ENCODE measurements at regions not wholly inside any gene's neighbourhood (a gene's known extent, or its start where the extent isn't known, plus 50 kb on each side); places are given as distances from the start of the nearest gene placed in this dataset.

DNA sequence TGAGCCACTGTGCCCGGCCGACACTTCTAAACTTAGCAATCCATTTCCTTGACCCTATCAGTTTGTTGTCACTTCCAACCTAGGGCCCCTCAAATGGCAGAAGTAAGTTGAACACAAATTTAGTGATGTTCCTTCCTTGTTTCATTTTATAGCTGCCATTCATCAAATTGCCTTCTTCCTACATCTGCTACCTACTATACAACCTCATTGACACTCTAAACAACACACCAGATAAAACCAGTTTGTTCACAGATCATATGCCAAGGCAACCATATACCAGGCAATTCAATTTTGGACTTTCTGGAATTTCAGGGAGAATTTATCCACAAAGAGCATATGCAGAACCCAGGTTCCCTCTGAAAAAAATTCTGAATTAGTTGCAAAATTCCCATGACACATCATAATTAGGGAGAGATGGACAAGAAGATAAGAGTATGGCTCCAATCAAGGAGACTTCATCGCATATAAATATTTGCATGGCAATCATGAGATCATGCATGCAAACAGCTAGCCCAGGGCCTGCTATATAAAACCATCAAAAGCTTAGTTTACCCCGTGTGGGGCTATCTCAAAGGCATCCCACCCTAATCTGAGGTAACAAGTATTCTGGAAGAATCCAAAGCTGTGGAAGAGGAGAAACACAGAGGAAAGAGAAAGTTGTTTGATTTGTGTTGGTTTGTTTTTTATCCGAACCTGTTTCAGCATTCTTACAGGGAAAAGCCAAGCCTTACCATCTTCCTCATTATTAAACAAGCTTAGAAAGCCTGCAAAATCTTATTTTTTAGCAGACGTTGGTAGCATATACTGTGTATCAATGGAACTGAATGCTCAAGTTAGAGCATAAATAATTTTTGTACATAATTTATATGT, 132.8 kb upstream of the TNFAIP3 start:
- no peak for DNase-seq (ENCODE audit: low read depth)

GRCh38 chr6:137734875-137735182, 132.2 kb upstream of the TNFAIP3 start:
- no peak for DNase-seq (ENCODE audit: low read depth)

- no peak for DNase-seq (ENCODE audit: low read depth)
These were observed 130.8 kb upstream of the TNFAIP3 start for GRCh38 chr6:137736048-137736818.

- DNase-seq (ENCODE audit: low read depth), result no peak
These were observed 130.1 kb upstream of the TNFAIP3 start for GRCh38 chr6:137736911-137737310.

- no peak for DNase-seq (ENCODE audit: low read depth)
These were observed 129.0 kb upstream of the TNFAIP3 start for GRCh38 chr6:137737836-137738596.

DNA sequence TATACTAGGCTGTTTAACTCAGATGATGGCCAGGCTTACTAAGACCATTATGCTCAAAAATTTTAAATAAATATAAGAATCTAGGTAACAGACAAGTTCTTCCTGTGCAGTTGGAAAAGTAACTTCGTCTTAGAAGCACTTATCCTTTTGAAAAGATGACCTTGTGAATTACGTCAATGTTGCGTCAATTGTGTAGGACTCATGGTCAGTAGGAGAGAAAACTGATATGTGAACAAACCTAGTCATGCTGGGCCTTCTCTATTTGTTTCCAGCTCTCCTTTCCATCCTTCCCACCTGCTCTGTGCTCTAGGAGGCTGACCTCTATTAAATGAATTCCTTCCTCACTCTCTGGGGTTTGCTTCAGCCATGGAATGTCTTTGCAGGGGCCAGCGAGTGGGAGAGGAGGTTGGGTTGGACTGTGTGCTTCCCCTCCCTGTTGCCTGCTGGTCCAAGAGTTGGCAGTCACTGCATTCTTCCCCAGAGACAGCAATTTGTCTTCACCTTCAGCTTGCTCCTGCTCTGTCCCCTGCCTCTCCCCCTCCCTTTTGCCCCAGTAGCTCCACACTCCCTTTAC, 128.0 kb upstream of the TNFAIP3 start:
- no peak for DNase-seq (ENCODE audit: low read depth)

DNA sequence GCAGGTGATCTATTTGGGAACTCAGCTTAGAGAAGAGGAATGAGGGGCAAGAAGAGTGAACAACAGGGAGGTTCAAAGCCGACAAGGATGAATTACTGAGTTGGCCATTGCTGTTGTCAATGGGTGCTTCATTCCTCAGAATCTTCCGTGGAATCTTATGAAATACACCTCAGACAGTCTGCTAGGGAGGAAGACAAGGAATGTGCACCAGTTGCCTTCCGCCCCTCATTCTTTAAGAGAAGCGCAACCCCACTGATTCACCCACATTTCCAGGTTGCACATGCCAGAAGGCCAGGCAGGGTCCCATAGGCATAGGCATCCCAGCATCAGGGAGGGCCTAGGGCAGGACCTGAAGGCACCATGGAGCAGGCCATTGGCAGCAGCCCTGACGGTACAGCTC, 127.5 kb upstream of the TNFAIP3 start:
- DNase-seq (ENCODE audit: low read depth), result no peak

DNA sequence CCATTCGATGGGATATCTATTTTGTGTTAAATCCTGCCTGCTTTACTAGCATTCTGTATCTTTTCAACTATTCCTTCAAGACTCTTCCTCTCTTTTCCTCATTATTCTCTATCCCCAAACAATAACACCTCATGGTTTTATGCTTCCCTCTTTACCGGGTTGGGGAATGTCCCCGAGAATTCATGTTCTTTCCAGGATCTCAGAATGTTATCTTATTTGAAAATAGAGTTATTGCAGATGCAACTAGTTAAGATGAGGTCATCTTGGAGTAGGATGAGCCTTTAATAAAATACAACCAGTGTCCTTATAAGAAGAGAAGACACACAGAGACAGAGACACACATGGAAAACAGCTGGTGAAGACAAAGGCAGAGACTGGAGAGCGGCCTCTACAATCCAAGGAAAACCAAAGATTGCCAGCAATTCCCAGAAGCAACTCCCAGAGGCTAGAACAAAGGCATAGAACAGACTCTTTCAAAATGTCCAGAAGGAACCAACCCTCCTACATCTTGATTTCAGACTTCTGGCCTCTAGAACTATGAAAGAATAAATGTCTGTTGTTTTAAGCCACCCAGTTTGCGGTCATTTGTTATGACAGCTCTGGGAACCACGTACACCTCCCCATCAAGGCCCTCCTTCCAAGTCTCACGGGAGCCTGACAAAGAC, 126.8 kb upstream of the TNFAIP3 start:
- no peak for DNase-seq (ENCODE audit: low read depth)

DNA sequence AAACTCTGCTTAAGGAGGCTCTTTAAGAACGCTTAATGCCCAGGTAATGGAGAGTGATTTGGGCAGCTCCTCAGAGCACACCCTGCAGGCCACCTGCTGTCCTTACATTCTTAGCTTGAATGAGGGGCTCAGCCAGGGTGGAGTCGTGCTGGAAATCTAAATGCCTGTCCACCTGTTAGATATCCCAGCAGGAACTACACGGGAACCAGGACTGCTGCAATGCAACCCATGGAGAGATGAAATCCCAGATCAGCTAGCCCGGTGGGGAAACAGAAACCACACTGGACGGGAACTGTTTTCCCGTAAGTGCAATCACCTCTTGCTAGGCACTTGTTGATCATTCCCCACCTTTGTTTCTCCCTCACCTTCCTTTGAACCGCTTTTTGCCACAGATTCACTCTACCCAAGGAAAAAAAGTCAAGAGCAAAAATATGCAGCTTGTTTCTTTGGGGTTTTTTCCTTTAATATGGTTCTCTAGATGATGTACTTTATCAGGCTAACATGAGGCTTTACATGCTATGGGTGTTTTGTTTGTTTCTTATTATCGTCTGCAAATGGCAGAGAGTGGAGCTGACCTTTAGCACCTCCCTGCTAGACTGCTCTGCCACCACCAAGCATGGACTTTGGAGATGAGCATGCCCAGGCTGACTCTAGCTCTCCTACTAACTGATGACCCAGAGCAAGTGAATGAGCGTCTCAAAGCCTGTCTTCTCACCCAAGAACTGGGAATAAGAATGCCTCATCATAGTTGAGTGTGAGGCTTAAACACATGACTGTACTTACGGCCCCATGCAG, 125.9 kb upstream of the TNFAIP3 start:
- no peak for DNase-seq (ENCODE audit: low read depth)

DNA sequence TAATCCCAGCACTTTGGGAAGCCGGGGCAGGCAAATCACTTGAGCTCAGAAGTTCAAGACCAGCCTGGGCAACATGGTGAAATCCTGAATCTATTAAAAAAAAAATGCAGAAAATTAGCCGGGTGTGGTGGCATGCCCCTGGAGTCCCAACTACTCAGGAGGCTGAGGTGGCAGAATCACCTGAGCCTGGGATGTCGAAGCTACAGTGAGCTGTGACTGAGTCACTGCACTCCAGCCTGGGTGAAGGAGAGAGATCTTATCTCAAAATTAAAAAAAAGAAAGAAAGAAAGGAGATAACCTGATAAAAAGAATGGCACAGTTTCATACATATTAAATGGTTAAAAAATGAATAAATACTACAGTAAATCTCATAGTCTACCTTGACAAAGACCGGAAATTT, 123.6 kb upstream of the TNFAIP3 start:
- no peak for DNase-seq (ENCODE audit: low read depth)

GRCh38 chr6:137744877-137745276, 122.2 kb upstream of the TNFAIP3 start:
- DNase-seq (ENCODE audit: low read depth), result no peak

DNA sequence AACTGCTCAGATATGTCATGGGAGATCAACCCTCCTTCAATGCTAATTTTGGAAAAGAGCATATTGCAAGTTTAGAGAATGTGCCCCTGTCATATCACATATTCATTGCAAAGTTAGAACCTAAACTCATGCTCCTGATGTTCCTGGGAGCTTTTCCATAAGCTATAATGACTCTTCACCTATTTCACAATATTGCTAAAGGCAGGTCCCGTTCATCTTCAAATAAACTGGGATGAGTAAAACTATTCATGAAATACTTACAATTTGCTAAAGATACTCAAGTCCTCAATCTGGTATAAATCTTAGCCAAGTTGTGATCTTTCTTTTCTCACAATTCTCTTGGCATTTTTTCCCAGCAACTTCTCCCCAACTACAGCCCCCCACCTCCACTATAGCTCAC, 121.7 kb upstream of the TNFAIP3 start:
- DNase-seq (ENCODE audit: low read depth), result no peak

- DNase-seq (ENCODE audit: low read depth), result no peak
These were observed 120.8 kb upstream of the TNFAIP3 start for GRCh38 chr6:137746264-137746663.

- no peak for DNase-seq (ENCODE audit: low read depth)
These were observed 117.3 kb upstream of the TNFAIP3 start for GRCh38 chr6:137749696-137750211.

DNA sequence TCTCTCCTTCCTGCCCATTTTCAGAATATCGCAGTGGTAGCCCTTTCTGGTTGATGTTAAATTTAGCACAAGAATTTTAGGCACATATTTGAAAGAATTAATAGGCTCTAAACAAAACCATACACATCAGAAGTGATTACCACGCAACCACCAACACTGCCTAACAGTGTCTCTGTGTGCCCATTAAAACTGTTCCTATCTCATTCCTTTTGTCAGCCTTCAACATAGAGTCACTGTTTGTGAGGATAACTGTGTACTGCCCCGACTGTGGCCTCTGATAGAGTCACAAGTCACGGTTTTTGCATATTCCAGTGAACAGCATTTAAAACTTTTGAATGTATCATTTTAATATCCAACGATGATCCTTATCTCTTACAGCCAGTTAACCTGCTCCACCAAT, 116.8 kb upstream of the TNFAIP3 start:
- DNase-seq (ENCODE audit: low read depth), result no peak

DNA sequence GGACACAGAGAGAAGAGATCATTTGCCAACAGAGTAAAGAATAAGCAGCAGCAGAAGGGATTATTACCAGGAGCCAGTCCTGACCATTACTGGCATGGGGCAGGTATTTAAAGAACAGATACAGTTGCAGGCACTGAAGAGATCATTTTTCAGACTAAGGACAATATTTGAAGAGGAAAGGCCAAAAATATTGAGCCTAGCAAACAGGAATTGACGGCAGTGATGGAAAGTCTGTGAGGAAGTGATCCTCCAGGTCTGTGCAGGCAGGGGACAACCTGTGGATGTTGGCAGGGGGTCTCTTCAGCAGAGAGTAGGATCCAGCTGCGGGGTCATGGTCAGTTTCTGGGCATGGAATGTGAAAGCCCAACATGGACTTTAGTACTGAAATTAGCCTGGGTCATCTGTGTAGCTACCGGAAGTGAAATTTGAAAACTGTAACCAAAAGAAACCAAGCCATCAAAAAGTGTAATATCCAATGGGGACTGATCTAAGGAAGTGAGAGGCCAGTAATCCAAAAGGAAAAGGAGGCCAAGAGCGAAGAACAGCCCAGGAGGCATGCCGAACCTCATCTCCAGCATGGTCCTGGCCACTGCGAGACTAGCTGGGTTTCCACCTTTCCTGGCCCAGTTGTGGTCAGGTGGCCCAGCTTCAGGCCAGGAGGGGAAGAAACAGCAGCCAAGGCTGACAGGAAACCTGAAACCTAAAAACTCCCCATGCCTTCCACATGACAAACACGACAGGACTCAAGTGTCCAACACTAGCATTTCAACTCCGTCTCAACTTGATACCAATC, 115.1 kb upstream of the TNFAIP3 start:
- DNase-seq (ENCODE audit: low read depth), result no peak

DNA sequence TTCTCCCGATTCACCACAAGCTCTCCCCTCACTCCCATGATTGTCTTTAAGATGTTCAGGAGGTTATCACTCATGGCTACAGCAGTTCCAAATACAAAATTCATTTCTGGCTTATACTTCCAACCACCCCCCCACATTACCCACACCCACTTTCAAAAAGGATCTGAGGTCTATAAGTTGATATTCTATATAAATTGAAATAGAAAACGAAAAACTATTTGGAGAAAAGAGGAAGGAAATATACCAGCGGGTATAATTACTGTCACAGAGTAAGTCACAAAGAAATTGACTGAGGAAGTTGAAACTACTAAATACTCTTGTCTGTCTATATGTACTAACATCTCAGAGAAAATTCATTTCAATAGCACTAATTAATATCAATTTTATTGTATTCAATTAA, 112.7 kb upstream of the TNFAIP3 start:
- DNase-seq (ENCODE audit: low read depth), result no peak

DNA sequence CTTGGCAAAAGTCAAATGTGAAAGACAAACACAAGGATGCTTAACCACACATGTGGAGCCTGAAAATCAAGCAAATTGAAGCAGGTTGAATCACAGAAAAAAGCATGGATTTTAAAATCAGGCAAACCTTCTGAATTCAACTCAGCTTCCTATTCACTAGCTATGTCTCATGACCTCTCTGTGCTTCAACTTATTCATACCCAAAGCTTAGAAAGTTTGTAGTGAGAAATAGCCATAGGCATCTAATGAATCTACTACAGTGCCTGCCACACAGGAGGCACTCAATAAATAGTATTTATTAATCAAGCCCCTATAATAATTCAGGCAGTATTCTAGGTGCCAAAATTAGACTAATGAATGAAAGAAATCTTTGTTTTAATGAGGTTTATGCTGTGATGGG, 112.2 kb upstream of the TNFAIP3 start:
- DNase-seq (ENCODE audit: low read depth), result no peak

DNA sequence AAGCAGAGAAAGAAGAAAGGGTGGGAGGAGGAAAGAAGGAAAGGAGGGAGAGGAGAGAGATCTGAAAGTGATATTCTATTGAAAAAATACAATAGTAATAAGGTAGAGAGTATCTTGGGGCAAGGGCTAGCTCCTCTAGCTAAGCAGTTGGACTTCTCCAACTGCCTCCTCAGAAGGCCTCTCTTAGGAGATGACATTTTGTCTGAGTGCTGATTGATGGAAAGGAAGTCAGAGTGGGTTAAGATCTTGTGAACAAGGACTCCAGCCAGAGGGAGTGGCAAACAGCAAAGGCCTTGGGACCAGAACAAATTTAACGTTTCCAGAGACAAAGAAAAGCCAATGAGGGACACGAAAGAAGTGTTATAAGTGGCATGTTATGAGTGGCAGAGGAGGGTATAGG, 111.8 kb upstream of the TNFAIP3 start:
- no peak for DNase-seq (ENCODE audit: low read depth)

GRCh38 chr6:137756788-137757187, 110.3 kb upstream of the TNFAIP3 start:
- no peak for DNase-seq (ENCODE audit: low read depth)
